ENCODE measurements at regions not wholly inside any gene's neighbourhood (a gene's known extent, or its start where the extent isn't known, plus 50 kb on each side); places are given as distances from the start of the nearest gene placed in this dataset.

DNA sequence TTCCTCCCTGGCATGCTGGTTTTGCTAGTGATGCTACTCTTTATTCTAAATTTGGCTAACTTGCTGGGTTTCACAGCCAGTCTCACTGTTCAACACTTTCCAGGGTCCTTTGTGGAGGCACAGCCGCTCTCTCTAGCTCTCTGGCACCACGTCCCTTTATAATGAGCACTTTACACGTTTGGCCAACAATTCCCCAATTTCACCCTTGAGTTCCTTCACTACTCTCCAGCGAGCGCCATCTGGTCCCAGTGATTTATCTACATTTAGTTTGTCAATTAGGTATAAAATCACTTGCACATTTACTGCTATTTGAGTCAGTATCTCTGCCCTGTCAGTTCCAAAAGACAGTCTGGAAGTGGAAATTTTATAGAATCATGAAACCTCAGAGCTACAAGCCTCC, 241.9 kb upstream of the MOCS1 start:
- TF ChIP-seq, protein P1, sequence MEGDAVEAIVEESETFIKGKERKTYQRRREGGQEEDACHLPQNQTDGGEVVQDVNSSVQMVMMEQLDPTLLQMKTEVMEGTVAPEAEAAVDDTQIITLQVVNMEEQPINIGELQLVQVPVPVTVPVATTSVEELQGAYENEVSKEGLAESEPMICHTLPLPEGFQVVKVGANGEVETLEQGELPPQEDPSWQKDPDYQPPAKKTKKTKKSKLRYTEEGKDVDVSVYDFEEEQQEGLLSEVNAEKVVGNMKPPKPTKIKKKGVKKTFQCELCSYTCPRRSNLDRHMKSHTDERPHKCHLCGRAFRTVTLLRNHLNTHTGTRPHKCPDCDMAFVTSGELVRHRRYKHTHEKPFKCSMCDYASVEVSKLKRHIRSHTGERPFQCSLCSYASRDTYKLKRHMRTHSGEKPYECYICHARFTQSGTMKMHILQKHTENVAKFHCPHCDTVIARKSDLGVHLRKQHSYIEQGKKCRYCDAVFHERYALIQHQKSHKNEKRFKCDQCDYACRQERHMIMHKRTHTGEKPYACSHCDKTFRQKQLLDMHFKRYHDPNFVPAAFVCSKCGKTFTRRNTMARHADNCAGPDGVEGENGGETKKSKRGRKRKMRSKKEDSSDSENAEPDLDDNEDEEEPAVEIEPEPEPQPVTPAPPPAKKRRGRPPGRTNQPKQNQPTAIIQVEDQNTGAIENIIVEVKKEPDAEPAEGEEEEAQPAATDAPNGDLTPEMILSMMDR (IDR thresholded peaks at IDR 0.05; ENCODE audit: insufficient read depth, low read depth, low read length), result no peak
- TF ChIP-seq EZH2 (IDR thresholded peaks at IDR 0.05; ENCODE audit: insufficient read depth, low read length), result no peak

All from astrocyte (in vitro differentiated cells and primary cell).